ENCODE measurements at regions not wholly inside any gene's neighbourhood (a gene's known extent, or its start where the extent isn't known, plus 50 kb on each side); places are given as distances from the start of the nearest gene placed in this dataset.

- TF ChIP-seq TAF1 (IDR thresholded peaks at IDR 0.05; ENCODE audit: borderline replicate concordance, insufficient read depth, low read length) (no peak), REST (IDR thresholded peaks at IDR 0.05; ENCODE audit: insufficient read depth in 1 of 2, low read depth in 2 of 2, low read length in 2 of 2) (no peak), POLR2AphosphoS5 (IDR thresholded peaks at IDR 0.05; ENCODE audit: low read depth, low read length) (no peak)
Observed at GRCh38 chr18:71329114-71329513, 1040.3 kb downstream of the SOCS6 start.

Measured in PFSK-1 (cell line).